K562 (cell line): ENCODE measurements at regions not wholly inside any gene's neighbourhood (a gene's known extent, or its start where the extent isn't known, plus 50 kb on each side); places are given as distances from the start of the nearest gene placed in this dataset.
"Not testable (repeated sequence)": the region's sequence is repeated elsewhere in the genome, so short reads cannot be mapped to it uniquely, and the experiment has no call there.

Experiments used
- ATAC-seq: fragments of 200-7000 bp; cut with Tn5 transposase; 3 replicates; pipeline ENCODE4 v1.9.1; 2020; ENCODE audit warnings: moderate library complexity
- BruUV-seq: library from RNA; stranded (reverse); fragments of 400-500 nt; replicated peaks from 2 replicates; lab custom pipeline; 2021; lab: Mats Ljungman, UMichigan
- CTCF ChIA-PET: fragments of 300-600 bp; formaldehyde crosslinking; extraction: SDS; loops from one replicate; lab custom pipeline; 2021; ENCODE audit warnings: low intra/inter-chr PET ratio; lab: Yijun Ruan, JAX
- POLR2A ChIA-PET: fragments of 300-600, 350-650 bp; sonication (Branson Sonifier 250); formaldehyde crosslinking; extraction: SDS; loops from one replicate; lab custom pipeline; 2021; ENCODE audit warnings: antibody characterized with exemption, inconsistent platforms; lab: Yijun Ruan, JAX
- DNase-seq, 4 experiments: peaks; one replicate each; pipeline versions ENCODE4 v3.0.0 to v3.0.0-alpha.2; 2011 to 2018; ENCODE audit warnings: low spot score in 3 of 4, mixed read lengths in 3 of 4; ENCODE audit errors: extremely low read depth in 1 of 4
- FAIRE-seq: peaks from 2 replicates; lab custom pipeline; 2011; peaks lifted over from hg19 to GRCh38; lab: Jason Lieb, UNC
- H2AFZ ChIP-seq: 2 replicates; pipeline ENCODE4 v1.6.0; 2011; ENCODE audit warnings: low read depth, low read length, control low read depth, inconsistent platforms
- H3K27ac ChIP-seq: fragments of 200-600 bp; 3 replicates; pipeline ENCODE4 v1.8.0; 2011; ENCODE audit warnings: low read depth, mild to moderate bottlenecking, control low read depth, inconsistent platforms, low read length, moderate library complexity, mixed read lengths; ENCODE audit errors: extremely low read depth
- H3K27me3 ChIP-seq, 2 experiments: fragments of 300-600 bp in 1 of 2; 2 replicates in 1 of 2; 3 replicates in 1 of 2; pipeline versions ENCODE4 v1.6.0 to v1.8.0; 2011; ENCODE audit warnings: inconsistent platforms in 2 of 2, low read length in 2 of 2, mild to moderate bottlenecking in 1 of 2, mixed read lengths in 1 of 2, moderate library complexity in 1 of 2; ENCODE audit not compliant: control insufficient read depth in 2 of 2, insufficient read depth in 2 of 2
- H3K36me3 ChIP-seq: fragments of 300-600 bp; 3 replicates; pipeline ENCODE4 v1.8.0; 2011; ENCODE audit warnings: mild to moderate bottlenecking, low read length, inconsistent platforms; ENCODE audit not compliant: control insufficient read depth, insufficient read depth
- H3K4me1 ChIP-seq, 2 experiments: fragments of 200-600 bp in 1 of 2; replicated peaks in 1 of 2; 2 replicates in 1 of 2; 3 replicates in 1 of 2; pipeline versions ENCODE4 v1.5.1 to v1.8.0; 2011; ENCODE audit warnings: inconsistent platforms in 2 of 2, low read length in 2 of 2, mild to moderate bottlenecking in 1 of 2, mixed read lengths in 1 of 2, moderate library complexity in 1 of 2; ENCODE audit not compliant: control insufficient read depth in 2 of 2, insufficient read depth in 2 of 2
- H3K4me2 ChIP-seq: 2 replicates; pipeline ENCODE4 v1.6.1; 2011; ENCODE audit warnings: low read length, control low read depth, inconsistent platforms, mixed read lengths; ENCODE audit not compliant: insufficient read depth
- H3K4me3 ChIP-seq: fragments of 200-600 bp; sonication (generic), shearing (Covaris generic); 2 replicates; pipeline ENCODE4 v1.5.1; 2016; ENCODE audit warnings: control low read depth, inconsistent platforms
- H3K79me2 ChIP-seq: fragments of 200-600 bp; 3 replicates; pipeline ENCODE4 v1.8.0; 2011; ENCODE audit warnings: low read length, inconsistent platforms; ENCODE audit not compliant: control insufficient read depth, insufficient read depth
- H3K9ac ChIP-seq, 2 experiments: 2 replicates each; pipeline versions ENCODE4 v1.6.0 to v1.6.1; 2011; ENCODE audit warnings: low read depth in 2 of 2, low read length in 2 of 2, control low read depth in 1 of 2, inconsistent platforms in 1 of 2, mild to moderate bottlenecking in 1 of 2, mixed read lengths in 1 of 2; ENCODE audit not compliant: insufficient read depth in 1 of 2
- H3K9me1 ChIP-seq: one replicate; pipeline ENCODE4 v1.6.0; 2011; ENCODE audit warnings: inconsistent platforms, mild to moderate bottlenecking, low read length, moderate library complexity; ENCODE audit not compliant: control insufficient read depth, insufficient read depth
- H3K9me3 ChIP-seq: replicated peaks from 2 replicates; pipeline ENCODE4 v1.5.1; 2011; ENCODE audit warnings: low read depth, low read length, inconsistent platforms; ENCODE audit not compliant: control insufficient read depth, insufficient read depth
- H4K20me1 ChIP-seq: replicated peaks from 2 replicates; pipeline ENCODE4 v1.6.1; 2011; ENCODE audit warnings: low read length, inconsistent platforms, mixed read lengths; ENCODE audit not compliant: control insufficient read depth, insufficient read depth
- WGBS: fragments of 100-300 bp; shearing (Covaris generic); methylation state at CpG from one replicate; pipeline ENCODE4 v1.1.6; 2016; ENCODE audit warnings: low coverage, mixed read lengths; ENCODE audit not compliant: insufficient coverage; ENCODE audit errors: missing lambda C conversion rate; 5-methylcytosine and 5-hydroxymethylcytosine counted together
- in situ Hi-C: fragments of 300-500 bp; cut with MboI; formaldehyde crosslinking; loops from 4 replicates; pipeline ENCODE4 v1.15.0; 2018; ENCODE audit warnings: inconsistent platforms, mixed read lengths
- intact Hi-C: fragments of 100-400 bp; cut with micrococcal nuclease; formaldehyde crosslinking; loops from 2 replicates; pipeline ENCODE4 v1.14.2; 2022

GRCh38 chr1:120945122-120945521 is 55.6 kb downstream of the PPIAL4A start:
- H3K4me1 ChIP-seq, H3K27ac ChIP-seq, intact Hi-C loops, H3K4me2 ChIP-seq, H3K9me1 ChIP-seq, DNase-seq, H2AFZ ChIP-seq, BruUV-seq, FAIRE-seq, H3K27me3 ChIP-seq, H3K79me2 ChIP-seq, in situ Hi-C loops, H3K36me3 ChIP-seq, H3K9ac ChIP-seq, POLR2A ChIA-PET, H4K20me1 ChIP-seq, ATAC-seq, CTCF ChIA-PET, H3K4me3 ChIP-seq, H3K9me3 ChIP-seq: not testable (repeated sequence)
- WGBS, result 81% methylated on average over 6 of the region's 10 CpGs

- H3K9me1 ChIP-seq, H3K79me2 ChIP-seq, H3K27ac ChIP-seq, H3K9me3 ChIP-seq, H3K9ac ChIP-seq, H2AFZ ChIP-seq, H3K4me2 ChIP-seq, intact Hi-C loops, DNase-seq, BruUV-seq, CTCF ChIA-PET, POLR2A ChIA-PET, H3K36me3 ChIP-seq, H3K27me3 ChIP-seq, H3K4me3 ChIP-seq, H3K4me1 ChIP-seq, ATAC-seq, in situ Hi-C loops, H4K20me1 ChIP-seq, FAIRE-seq: not testable (repeated sequence)
- WGBS, result 52% methylated on average over 4 of the region's 4 CpGs
Observed at GRCh38 chr1:120947114-120947513, 57.5 kb downstream of the PPIAL4A start.

- H3K4me1 ChIP-seq, DNase-seq, H3K9me3 ChIP-seq, H3K36me3 ChIP-seq, H2AFZ ChIP-seq, H4K20me1 ChIP-seq, intact Hi-C loops, POLR2A ChIA-PET, H3K4me3 ChIP-seq, FAIRE-seq, CTCF ChIA-PET, ATAC-seq, H3K4me2 ChIP-seq, in situ Hi-C loops, H3K79me2 ChIP-seq, H3K27me3 ChIP-seq, H3K9me1 ChIP-seq, H3K9ac ChIP-seq, BruUV-seq, H3K27ac ChIP-seq: not testable (repeated sequence)
- WGBS, result 92% methylated on average over 9 of the region's 11 CpGs
Observed at GRCh38 chr1:120949724-120950123, 60.2 kb downstream of the PPIAL4A start.
